GM12878 (cell line): ENCODE measurements at regions not wholly inside any gene's neighbourhood (a gene's known extent, or its start where the extent isn't known, plus 50 kb on each side); places are given as distances from the start of the nearest gene placed in this dataset.

ENCODE experiments used
- ATAC-seq: fragments of 200-7000 bp; cut with Tn5 transposase; 3 replicates; pipeline ENCODE4 v1.9.1; 2020; ENCODE audit warnings: mild to moderate bottlenecking, moderate library complexity
- BruUV-seq: library from RNA; stranded (reverse); fragments of 400-500 nt; replicated peaks from 2 replicates; lab custom pipeline; 2021; lab: Mats Ljungman, UMichigan
- CTCF ChIA-PET: fragments of 300-600 bp; sonication (Branson Sonifier 250); formaldehyde crosslinking; extraction: SDS; loops from one replicate; lab custom pipeline; 2021; ENCODE audit warnings: inconsistent platforms; lab: Yijun Ruan, JAX
- POLR2A ChIA-PET: fragments of 350-600 bp; formaldehyde crosslinking; extraction: SDS; loops from one replicate; lab custom pipeline; 2021; ENCODE audit warnings: inconsistent platforms; lab: Charles Lee
- RAD21 ChIA-PET: fragments of 300-600 bp; sonication (Branson Sonifier 250); formaldehyde crosslinking; loops from one replicate; lab custom pipeline; 2023; ENCODE audit warnings: antibody characterized with exemption; ENCODE audit not compliant: unreplicated experiment; lab: Charles Lee
- SMC1A ChIA-PET: fragments of 300-600 bp; sonication (Branson Sonifier 250); formaldehyde crosslinking; loops from one replicate; lab custom pipeline; 2023; ENCODE audit not compliant: unreplicated experiment, uncharacterized antibody; lab: Charles Lee
- DNase-seq: peaks from one replicate; pipeline ENCODE4 v3.0.0-alpha.2; 2011; ENCODE audit warnings: low read depth, low spot score
- FAIRE-seq: peaks from 3 replicates; lab custom pipeline; 2011; peaks lifted over from hg19 to GRCh38; lab: Jason Lieb, UNC
- H2AFZ ChIP-seq: 2 replicates; pipeline ENCODE4 v1.6.0; 2011; ENCODE audit warnings: low read depth, low read length, control low read depth; ENCODE audit not compliant: control insufficient read depth
- H3K27ac ChIP-seq: 2 replicates; pipeline ENCODE4 v1.5.1; 2011; ENCODE audit warnings: control low read depth; ENCODE audit not compliant: control insufficient read depth, insufficient read depth
- H3K27me3 ChIP-seq, 2 experiments: replicated peaks in 1 of 2; 2 replicates each; pipeline versions ENCODE4 v1.6.0 to v1.6.1; 2011; ENCODE audit warnings: low read length in 1 of 2; ENCODE audit not compliant: control insufficient read depth in 2 of 2, insufficient read depth in 2 of 2
- H3K36me3 ChIP-seq, 2 experiments: 2 replicates each; pipeline ENCODE4 v1.5.1; 2011; ENCODE audit warnings: low read length in 1 of 2; ENCODE audit not compliant: control insufficient read depth in 2 of 2, insufficient read depth in 2 of 2
- H3K4me1 ChIP-seq: 2 replicates; pipeline ENCODE4 v1.6.1; 2011; ENCODE audit warnings: mild to moderate bottlenecking, low read length, moderate library complexity, mixed read lengths; ENCODE audit not compliant: control insufficient read depth, insufficient read depth
- H3K4me2 ChIP-seq: 2 replicates; pipeline ENCODE4 v1.6.0; 2011; ENCODE audit warnings: control low read depth; ENCODE audit not compliant: control insufficient read depth, insufficient read depth
- H3K4me3 ChIP-seq: fragments of 200-600 bp; sonication (generic); 2 replicates; pipeline ENCODE4 v1.5.1; 2016
- H3K79me2 ChIP-seq: 2 replicates; pipeline ENCODE4 v1.6.0; 2011; ENCODE audit warnings: low read length; ENCODE audit not compliant: control insufficient read depth, insufficient read depth
- H3K9ac ChIP-seq: 2 replicates; pipeline ENCODE4 v1.8.0; 2011; ENCODE audit warnings: low read length, control low read depth, mixed read lengths; ENCODE audit not compliant: control insufficient read depth, insufficient read depth
- H3K9me3 ChIP-seq: replicated peaks from 3 replicates; pipeline ENCODE4 v1.5.1; 2011; ENCODE audit warnings: mild to moderate bottlenecking, low read length; ENCODE audit not compliant: control insufficient read depth, insufficient read depth
- H4K20me1 ChIP-seq: 2 replicates; pipeline ENCODE4 v1.6.0; 2011; ENCODE audit not compliant: control insufficient read depth, insufficient read depth
- CEBPB ChIP-seq, 2 experiments: fragments of 150-350 bp in 1 of 2; IDR thresholded peaks; 2 replicates each; pipeline ENCODE4 v1.6.1; 2012 to 2014; ENCODE audit warnings: low read depth in 2 of 2, low read length in 2 of 2, borderline replicate concordance in 1 of 2, inconsistent platforms in 1 of 2
- HDAC6 ChIP-seq: fragments of 200-600 bp; sonication (generic); IDR thresholded peaks from one replicate; pipeline ENCODE4 v1.8.0; 2017; ENCODE audit warnings: antibody characterized with exemption; ENCODE audit not compliant: unreplicated experiment
- POLR2AphosphoS5 ChIP-seq: IDR thresholded peaks from 2 replicates; pipeline ENCODE4 v1.6.1; 2011; ENCODE audit warnings: mild to moderate bottlenecking, low read length, inconsistent platforms
- SMAD1 ChIP-seq: fragments of 450-650 bp; IDR thresholded peaks from 2 replicates; pipeline ENCODE4 v1.6.1; 2018; ENCODE audit warnings: mild to moderate bottlenecking, low read depth; ENCODE audit not compliant: partially characterized antibody
- WGBS: methylation state at CpG from one replicate; pipeline ENCODE4 v1.1.6; 2016; ENCODE audit warnings: low lambda C conversion rate; ENCODE audit not compliant: insufficient replicate concordance, insufficient coverage; ENCODE audit errors: missing lambda C conversion rate; 5-methylcytosine and 5-hydroxymethylcytosine counted together
- in situ Hi-C: fragments of 300-500 bp; cut with MboI; formaldehyde crosslinking; loops from 9 replicates; pipeline ENCODE4 v1.14.3; 2018; ENCODE audit warnings: mixed read lengths
- intact Hi-C: fragments of 100-400 bp; cut with micrococcal nuclease; formaldehyde crosslinking; loops from one replicate; pipeline ENCODE4 v1.14.2; 2022; ENCODE audit not compliant: unreplicated experiment
- TF ChIP-seq, protein P1 (sequence below): fragments of 450-650 bp; IDR thresholded peaks from 2 replicates; pipeline ENCODE4 v1.6.1; 2018; ENCODE audit warnings: mild to moderate bottlenecking, low read depth, moderate library complexity; ENCODE audit not compliant: partially characterized antibody
- TF ChIP-seq, protein P2 (sequence below): fragments of 150-350 bp; IDR thresholded peaks from 2 replicates; pipeline ENCODE4 v1.6.1; 2014; ENCODE audit warnings: mild to moderate bottlenecking, low read depth, low read length
- TF ChIP-seq, protein P3 (sequence below): fragments of 450-650 bp; IDR thresholded peaks from 2 replicates; pipeline ENCODE4 v1.6.1; 2016; ENCODE audit warnings: mild to moderate bottlenecking

DNA sequence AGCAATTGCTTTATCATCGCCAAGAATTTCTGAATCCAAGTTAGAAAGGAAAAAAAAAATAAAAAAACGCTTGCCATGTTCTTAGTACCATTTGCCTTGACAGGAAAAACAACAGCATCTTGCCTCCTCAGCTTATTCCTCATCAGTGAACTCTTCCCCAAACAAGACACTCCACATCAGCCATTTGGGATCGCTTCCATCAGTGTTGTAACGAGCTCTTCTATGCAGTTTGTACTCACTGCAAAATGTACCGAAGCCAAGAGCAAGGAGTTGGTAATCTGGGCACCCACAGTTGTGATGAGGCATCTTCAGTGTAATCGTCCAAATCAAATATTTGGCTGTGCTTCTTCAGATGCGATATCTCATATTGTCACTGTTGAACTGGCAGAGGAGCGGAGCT is 503.7 kb downstream of the TMEM182 start (continued):
- TF ChIP-seq, protein P1, sequence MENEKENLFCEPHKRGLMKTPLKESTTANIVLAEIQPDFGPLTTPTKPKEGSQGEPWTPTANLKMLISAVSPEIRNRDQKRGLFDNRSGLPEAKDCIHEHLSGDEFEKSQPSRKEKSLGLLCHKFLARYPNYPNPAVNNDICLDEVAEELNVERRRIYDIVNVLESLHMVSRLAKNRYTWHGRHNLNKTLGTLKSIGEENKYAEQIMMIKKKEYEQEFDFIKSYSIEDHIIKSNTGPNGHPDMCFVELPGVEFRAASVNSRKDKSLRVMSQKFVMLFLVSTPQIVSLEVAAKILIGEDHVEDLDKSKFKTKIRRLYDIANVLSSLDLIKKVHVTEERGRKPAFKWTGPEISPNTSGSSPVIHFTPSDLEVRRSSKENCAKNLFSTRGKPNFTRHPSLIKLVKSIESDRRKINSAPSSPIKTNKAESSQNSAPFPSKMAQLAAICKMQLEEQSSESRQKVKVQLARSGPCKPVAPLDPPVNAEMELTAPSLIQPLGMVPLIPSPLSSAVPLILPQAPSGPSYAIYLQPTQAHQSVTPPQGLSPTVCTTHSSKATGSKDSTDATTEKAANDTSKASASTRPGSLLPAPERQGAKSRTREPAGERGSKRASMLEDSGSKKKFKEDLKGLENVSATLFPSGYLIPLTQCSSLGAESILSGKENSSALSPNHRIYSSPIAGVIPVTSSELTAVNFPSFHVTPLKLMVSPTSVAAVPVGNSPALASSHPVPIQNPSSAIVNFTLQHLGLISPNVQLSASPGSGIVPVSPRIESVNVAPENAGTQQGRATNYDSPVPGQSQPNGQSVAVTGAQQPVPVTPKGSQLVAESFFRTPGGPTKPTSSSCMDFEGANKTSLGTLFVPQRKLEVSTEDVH, result no peak
- TF ChIP-seq HDAC6 (no peak), CEBPB (IDR thresholded peaks at IDR 0.05; ENCODE audit: borderline replicate concordance in 1 of 2, low read depth in 2 of 2, low read length in 2 of 2) (no peak)
- TF ChIP-seq, protein P2, sequence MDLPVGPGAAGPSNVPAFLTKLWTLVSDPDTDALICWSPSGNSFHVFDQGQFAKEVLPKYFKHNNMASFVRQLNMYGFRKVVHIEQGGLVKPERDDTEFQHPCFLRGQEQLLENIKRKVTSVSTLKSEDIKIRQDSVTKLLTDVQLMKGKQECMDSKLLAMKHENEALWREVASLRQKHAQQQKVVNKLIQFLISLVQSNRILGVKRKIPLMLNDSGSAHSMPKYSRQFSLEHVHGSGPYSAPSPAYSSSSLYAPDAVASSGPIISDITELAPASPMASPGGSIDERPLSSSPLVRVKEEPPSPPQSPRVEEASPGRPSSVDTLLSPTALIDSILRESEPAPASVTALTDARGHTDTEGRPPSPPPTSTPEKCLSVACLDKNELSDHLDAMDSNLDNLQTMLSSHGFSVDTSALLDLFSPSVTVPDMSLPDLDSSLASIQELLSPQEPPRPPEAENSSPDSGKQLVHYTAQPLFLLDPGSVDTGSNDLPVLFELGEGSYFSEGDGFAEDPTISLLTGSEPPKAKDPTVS, result no peak

DNA sequence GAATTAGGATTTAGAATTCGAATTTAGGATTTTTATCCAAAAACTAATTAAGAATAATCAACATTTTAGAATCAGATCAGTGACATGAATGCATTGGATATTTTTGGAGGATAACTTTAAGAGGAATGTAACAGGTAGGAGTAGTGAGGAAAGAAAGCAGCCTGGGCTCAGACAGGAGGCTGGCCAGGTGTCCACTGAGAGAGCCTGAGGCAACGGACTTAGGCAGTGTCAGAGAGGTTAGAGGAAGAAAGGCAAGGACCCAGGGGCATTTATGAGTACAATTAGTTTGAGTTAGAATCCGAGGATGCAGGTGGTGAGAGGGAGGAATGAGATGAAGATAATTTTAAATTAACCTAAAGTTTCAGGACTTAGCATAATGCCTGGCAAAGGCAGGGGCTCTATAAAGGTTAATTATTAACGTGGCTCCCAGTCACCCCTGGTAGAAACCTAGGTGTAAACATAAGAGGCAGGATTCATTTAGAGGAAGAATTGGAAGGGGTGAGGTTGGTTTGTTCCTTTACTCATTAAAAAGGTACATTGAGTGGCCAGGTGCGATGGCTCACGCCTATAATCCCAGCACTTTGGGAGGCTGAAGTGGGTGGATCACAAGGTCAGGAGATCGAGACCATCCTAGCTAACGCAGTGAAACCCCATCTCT is 507.1 kb downstream of the TMEM182 start:
- ChIA-PET POLR2A (no interaction called here), CTCF (interaction anchor here (1.2 kb wide), 1 partner anchor 14 kb away, joined by 3 read pairs; no protein-coding TSS in a partner anchor), RAD21 (no interaction called here), SMC1A (no interaction called here)
- no peak for TF ChIP-seq CEBPB (IDR thresholded peaks at IDR 0.05; ENCODE audit: borderline replicate concordance in 1 of 2, low read depth in 2 of 2, low read length in 2 of 2)
- no peak for TF ChIP-seq SMAD1
- TF ChIP-seq HDAC6, result no peak
- TF ChIP-seq, protein P3, sequence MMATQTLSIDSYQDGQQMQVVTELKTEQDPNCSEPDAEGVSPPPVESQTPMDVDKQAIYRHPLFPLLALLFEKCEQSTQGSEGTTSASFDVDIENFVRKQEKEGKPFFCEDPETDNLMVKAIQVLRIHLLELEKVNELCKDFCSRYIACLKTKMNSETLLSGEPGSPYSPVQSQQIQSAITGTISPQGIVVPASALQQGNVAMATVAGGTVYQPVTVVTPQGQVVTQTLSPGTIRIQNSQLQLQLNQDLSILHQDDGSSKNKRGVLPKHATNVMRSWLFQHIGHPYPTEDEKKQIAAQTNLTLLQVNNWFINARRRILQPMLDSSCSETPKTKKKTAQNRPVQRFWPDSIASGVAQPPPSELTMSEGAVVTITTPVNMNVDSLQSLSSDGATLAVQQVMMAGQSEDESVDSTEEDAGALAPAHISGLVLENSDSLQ, result no peak
- no peak for TF ChIP-seq POLR2AphosphoS5
- Histone ChIP-seq H3K9me3 (no peaks in the 10 kb centered on the region), H3K4me1 (no peaks in the 10 kb centered on the region), H2AFZ (no peak overlapping the region), H3K36me3 (no peaks in the 10 kb centered on the region), H3K4me3 (no peak overlapping the region), H4K20me1 (no peaks in the 10 kb centered on the region), H3K27ac (no peak overlapping the region), H3K4me2 (no peak overlapping the region), H3K9ac (no peak overlapping the region), H3K79me2 (no peaks in the 10 kb centered on the region), H3K27me3 (no peaks in the 10 kb centered on the region)
- in situ Hi-C loops, result no loop called here
- 27% methylated on average over 6 of the region's 8 CpGs for WGBS
- BruUV-seq, result no TSS peak
- DNase-seq (no peak), FAIRE-seq (no peak), ATAC-seq (no peak)
- intact Hi-C loops, result no loop called here
